Activated naive CD8-positive, alpha-beta T cell (primary cell): ENCODE measurements at regions not wholly inside any gene's neighbourhood (a gene's known extent, or its start where the extent isn't known, plus 50 kb on each side); places are given as distances from the start of the nearest gene placed in this dataset.

Source experiments
- H3K27ac Mint-ChIP-seq: one replicate; pipeline ENCODE4 v1.8.0; 2021; ENCODE audit warnings: mixed read lengths
- H3K27me3 Mint-ChIP-seq: one replicate; pipeline ENCODE4 v1.8.0; 2021; ENCODE audit warnings: mixed read lengths
- H3K36me3 Mint-ChIP-seq: one replicate; pipeline ENCODE4 v1.8.0; 2021; ENCODE audit warnings: mixed read lengths
- H3K4me1 Mint-ChIP-seq: one replicate; pipeline ENCODE4 v1.8.0; 2021; ENCODE audit warnings: low read depth, mixed read lengths
- H3K4me3 Mint-ChIP-seq: one replicate; pipeline ENCODE4 v1.8.0; 2021; ENCODE audit warnings: mild to moderate bottlenecking, mixed read lengths
- H3K9me3 Mint-ChIP-seq: one replicate; pipeline ENCODE4 v1.8.0; 2021; ENCODE audit warnings: low read depth, mixed read lengths

DNA sequence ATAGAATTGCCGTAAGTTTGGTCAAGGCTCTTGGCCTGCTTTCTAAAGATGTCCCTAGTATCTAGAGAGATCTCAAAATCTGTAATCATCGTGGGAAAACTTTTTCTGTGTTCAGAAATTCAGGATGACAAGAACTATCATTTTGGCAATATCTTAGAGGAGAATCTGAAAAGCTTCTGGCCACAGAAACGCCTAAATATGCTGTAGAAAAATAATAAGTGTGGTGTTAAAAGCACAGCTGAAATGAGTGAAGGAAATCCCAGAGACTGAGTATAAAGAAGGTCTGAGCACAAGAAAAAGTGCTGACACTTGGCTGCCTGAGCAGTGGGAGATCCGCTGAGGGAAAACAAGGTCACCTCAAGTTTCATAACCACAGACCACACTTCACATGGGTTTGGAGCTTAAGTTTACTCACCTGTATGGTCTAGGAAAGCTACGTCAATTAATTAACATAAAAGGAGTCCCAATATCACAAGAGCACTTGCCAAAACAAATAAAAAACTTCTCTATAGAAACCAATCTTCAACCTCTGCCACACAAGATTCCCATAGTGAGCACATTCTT lies 235.2 kb upstream of the IRF2BP2 start:
- peaks cover 78% of the 10 kb centered on the region for H3K4me1 Mint-ChIP-seq

GRCh38 chr1:234844479-234845031 lies 234.6 kb upstream of the IRF2BP2 start:
- H3K36me3 Mint-ChIP-seq, result no peaks in the 10 kb centered on the region
- peaks cover 72% of the 10 kb centered on the region for H3K4me1 Mint-ChIP-seq
- H3K27me3 Mint-ChIP-seq, result no peaks in the 10 kb centered on the region

More for the DNA sequence above, 235.2 kb upstream of the IRF2BP2 start:
- no peaks in the 10 kb centered on the region for H3K27me3 Mint-ChIP-seq
- no peaks in the 10 kb centered on the region for H3K9me3 Mint-ChIP-seq
- H3K36me3 Mint-ChIP-seq, result no peaks in the 10 kb centered on the region
- H3K27ac Mint-ChIP-seq, result peak overlapping the region; percentile 91
- peak overlapping the region; percentile 43 for H3K4me3 Mint-ChIP-seq

DNA sequence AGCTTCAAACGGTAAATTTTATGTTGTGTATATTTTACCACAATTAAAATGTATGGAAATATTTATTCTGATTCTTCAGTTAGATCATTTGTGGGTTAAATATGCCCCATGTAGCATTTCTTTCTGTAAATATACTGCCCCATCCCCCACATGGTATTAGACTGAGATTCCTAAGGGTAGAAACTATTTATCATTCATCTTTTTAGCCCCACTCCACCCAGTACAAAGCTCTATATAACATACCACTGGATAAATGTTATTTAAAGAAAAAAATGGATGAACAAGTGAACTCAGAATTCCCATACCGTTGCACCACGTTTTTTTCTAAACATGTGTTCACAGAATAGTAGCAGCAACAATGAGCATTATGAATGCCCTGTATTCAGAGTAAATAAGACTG lies 234.0 kb upstream of the IRF2BP2 start:
- Mint-ChIP-seq H3K36me3 (no peaks in the 10 kb centered on the region), H3K27ac (peak overlapping the region; percentile 91), H3K27me3 (no peaks in the 10 kb centered on the region), H3K9me3 (no peaks in the 10 kb centered on the region), H3K4me3 (peak overlapping the region; percentile 43), H3K4me1 (peaks cover 68% of the 10 kb centered on the region)

More at GRCh38 chr1:234844479-234845031, 234.6 kb upstream of the IRF2BP2 start:
- Mint-ChIP-seq H3K9me3 (no peaks in the 10 kb centered on the region), H3K27ac (peak overlapping the region; percentile 91), H3K4me3 (peak overlapping the region; percentile 43)

DNA sequence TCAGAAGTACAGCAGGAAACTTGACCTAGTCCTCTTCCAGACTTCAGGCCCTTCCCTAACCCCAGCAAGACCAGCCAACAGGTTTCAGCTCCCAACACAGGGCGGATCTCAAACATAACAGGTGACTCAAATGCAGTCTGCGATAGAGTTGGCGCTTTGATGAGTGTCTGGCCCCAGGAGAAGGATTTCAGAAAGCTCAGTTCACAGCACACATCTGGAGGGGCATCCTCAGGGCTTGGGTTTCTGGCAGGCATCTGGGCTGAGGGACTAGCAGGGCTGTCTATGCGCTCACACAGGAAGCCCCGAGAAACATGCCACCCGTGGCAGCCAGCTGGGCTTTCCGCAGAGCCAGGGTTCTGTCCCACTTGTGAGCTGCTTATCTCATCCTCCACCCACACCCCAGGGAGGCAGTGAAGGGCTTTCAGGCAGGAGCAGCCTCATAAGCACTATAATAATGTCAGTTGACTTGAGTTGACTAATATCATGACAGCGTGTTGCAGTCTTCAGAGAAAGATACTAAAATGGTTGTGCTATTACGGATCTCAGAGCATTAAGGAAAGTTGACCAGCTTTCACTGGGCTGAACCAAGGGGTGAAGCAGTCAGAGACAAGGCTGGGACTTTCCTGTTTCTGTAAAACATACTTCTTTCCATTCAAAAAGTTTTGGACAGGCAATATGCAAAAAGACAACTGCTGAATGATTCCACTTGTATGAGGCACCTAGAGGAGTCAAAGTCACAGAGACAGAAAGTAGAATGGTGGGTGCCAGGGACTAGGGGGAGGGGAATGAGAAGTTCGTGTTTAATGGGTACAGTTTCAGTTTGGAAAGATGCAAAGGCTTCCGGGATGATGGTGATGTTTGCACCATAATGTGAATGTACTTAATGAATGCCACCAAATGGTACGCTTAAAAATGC lies 233.0 kb upstream of the IRF2BP2 start:
- peaks cover 70% of the 10 kb centered on the region for H3K4me1 Mint-ChIP-seq
- no peaks in the 10 kb centered on the region for H3K9me3 Mint-ChIP-seq
- H3K27me3 Mint-ChIP-seq, result no peaks in the 10 kb centered on the region
- H3K4me3 Mint-ChIP-seq, result peak overlapping the region; percentile 64
- H3K27ac Mint-ChIP-seq, result peak overlapping the region; percentile 91
- no peaks in the 10 kb centered on the region for H3K36me3 Mint-ChIP-seq

- Mint-ChIP-seq H3K4me3 (no peak overlapping the region), H3K9me3 (no peaks in the 10 kb centered on the region), H3K36me3 (no peaks in the 10 kb centered on the region), H3K27ac (peak overlapping the region; percentile 24), H3K27me3 (no peaks in the 10 kb centered on the region), H3K4me1 (peaks cover 72% of the 10 kb centered on the region)
Observed at GRCh38 chr1:234841710-234842231, 231.8 kb upstream of the IRF2BP2 start.

- no peak overlapping the region for H3K4me3 Mint-ChIP-seq
- peaks cover 67% of the 10 kb centered on the region for H3K4me1 Mint-ChIP-seq
- peak overlapping the region; percentile 24 for H3K27ac Mint-ChIP-seq
- H3K27me3 Mint-ChIP-seq, result no peaks in the 10 kb centered on the region
- no peaks in the 10 kb centered on the region for H3K9me3 Mint-ChIP-seq
- no peaks in the 10 kb centered on the region for H3K36me3 Mint-ChIP-seq
Observed at GRCh38 chr1:234841281-234841680, 231.3 kb upstream of the IRF2BP2 start.

- no peaks in the 10 kb centered on the region for H3K27me3 Mint-ChIP-seq
- H3K36me3 Mint-ChIP-seq, result no peaks in the 10 kb centered on the region
- peak overlapping the region; percentile 24 for H3K27ac Mint-ChIP-seq
- no peaks in the 10 kb centered on the region for H3K9me3 Mint-ChIP-seq
- peaks cover 63% of the 10 kb centered on the region for H3K4me1 Mint-ChIP-seq
- H3K4me3 Mint-ChIP-seq, result no peak overlapping the region
Observed at GRCh38 chr1:234840843-234841242, 230.9 kb upstream of the IRF2BP2 start.

DNA sequence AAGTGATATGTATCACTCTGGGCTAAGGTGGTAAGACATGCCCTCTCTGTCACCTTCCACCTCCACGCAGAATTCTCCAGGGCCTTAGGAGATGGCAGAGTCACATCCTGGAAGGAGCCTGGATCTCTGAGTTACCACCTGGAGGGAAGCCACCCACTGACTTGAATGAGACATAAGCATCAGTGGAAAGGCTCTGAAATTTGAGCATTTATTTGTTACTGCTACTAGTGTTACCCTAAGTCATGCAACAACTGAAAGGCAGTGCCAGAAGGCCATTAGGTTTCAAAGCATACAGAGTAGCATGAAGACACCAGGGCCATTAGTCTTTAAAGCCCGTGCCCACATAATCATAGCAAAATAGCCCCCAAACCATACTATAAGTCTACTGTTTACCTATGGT lies 230.3 kb upstream of the IRF2BP2 start:
- no peaks in the 10 kb centered on the region for H3K9me3 Mint-ChIP-seq
- H3K27me3 Mint-ChIP-seq, result no peaks in the 10 kb centered on the region
- H3K4me3 Mint-ChIP-seq, result no peak overlapping the region
- no peak overlapping the region for H3K27ac Mint-ChIP-seq
- no peaks in the 10 kb centered on the region for H3K36me3 Mint-ChIP-seq
- peaks cover 57% of the 10 kb centered on the region for H3K4me1 Mint-ChIP-seq

DNA sequence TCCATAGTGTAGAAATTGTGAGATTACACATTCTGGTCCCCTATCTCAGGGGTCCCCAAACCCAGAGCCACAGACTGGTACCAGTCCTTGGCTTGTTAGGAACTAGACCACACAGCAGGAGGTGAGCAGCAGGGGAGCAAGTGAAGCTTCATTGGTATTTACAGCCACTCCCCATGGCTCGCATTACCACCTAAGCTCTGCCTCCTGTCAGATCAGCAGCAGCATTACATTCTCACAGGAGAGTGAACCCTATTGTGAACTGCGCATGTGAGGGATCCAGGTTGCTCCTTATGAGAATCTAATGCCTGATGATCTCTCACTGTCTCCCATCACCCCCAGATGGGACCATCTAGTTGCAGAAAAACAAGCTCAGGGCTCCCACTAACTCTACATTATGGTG lies 229.7 kb upstream of the IRF2BP2 start:
- Mint-ChIP-seq H3K27ac (no peak overlapping the region), H3K4me3 (no peak overlapping the region), H3K27me3 (no peaks in the 10 kb centered on the region), H3K9me3 (no peaks in the 10 kb centered on the region), H3K4me1 (peaks cover 51% of the 10 kb centered on the region), H3K36me3 (no peaks in the 10 kb centered on the region)

GRCh38 chr1:234838820-234839219 lies 228.8 kb upstream of the IRF2BP2 start:
- Mint-ChIP-seq H3K4me1 (peaks cover 43% of the 10 kb centered on the region), H3K27ac (no peak overlapping the region), H3K4me3 (no peak overlapping the region), H3K27me3 (no peaks in the 10 kb centered on the region), H3K9me3 (no peaks in the 10 kb centered on the region), H3K36me3 (no peaks in the 10 kb centered on the region)

GRCh38 chr1:234838182-234838581 lies 228.2 kb upstream of the IRF2BP2 start:
- Mint-ChIP-seq H3K9me3 (no peaks in the 10 kb centered on the region), H3K4me1 (peaks cover 36% of the 10 kb centered on the region), H3K27ac (no peak overlapping the region), H3K27me3 (no peaks in the 10 kb centered on the region), H3K4me3 (no peak overlapping the region), H3K36me3 (no peaks in the 10 kb centered on the region)

DNA sequence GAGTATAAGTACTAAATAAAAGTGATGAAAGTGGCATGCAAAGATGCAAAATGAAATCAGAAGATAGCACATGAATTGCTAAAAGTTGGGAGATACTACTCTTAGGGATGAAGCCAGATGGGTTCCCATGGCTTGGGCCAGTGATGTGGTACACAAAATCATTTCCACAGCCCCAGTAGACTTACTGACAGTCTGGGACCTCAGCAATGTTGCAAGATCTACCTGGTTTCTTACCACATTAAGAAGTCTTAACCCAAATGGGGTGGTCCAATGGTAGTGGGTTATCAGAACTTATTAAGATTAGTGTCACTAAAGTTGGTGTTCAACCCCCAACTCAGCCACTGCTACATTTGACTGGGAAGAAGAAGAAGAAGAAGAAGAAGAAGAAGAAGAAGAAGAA lies 227.7 kb upstream of the IRF2BP2 start:
- Mint-ChIP-seq H3K27me3 (no peaks in the 10 kb centered on the region), H3K4me1 (peaks cover 32% of the 10 kb centered on the region), H3K4me3 (no peak overlapping the region), H3K9me3 (no peaks in the 10 kb centered on the region), H3K27ac (no peak overlapping the region), H3K36me3 (no peaks in the 10 kb centered on the region)

GRCh38 chr1:234836776-234837357 lies 226.9 kb upstream of the IRF2BP2 start:
- Mint-ChIP-seq H3K27ac (no peak overlapping the region), H3K4me3 (no peak overlapping the region), H3K4me1 (peaks cover 24% of the 10 kb centered on the region)

DNA sequence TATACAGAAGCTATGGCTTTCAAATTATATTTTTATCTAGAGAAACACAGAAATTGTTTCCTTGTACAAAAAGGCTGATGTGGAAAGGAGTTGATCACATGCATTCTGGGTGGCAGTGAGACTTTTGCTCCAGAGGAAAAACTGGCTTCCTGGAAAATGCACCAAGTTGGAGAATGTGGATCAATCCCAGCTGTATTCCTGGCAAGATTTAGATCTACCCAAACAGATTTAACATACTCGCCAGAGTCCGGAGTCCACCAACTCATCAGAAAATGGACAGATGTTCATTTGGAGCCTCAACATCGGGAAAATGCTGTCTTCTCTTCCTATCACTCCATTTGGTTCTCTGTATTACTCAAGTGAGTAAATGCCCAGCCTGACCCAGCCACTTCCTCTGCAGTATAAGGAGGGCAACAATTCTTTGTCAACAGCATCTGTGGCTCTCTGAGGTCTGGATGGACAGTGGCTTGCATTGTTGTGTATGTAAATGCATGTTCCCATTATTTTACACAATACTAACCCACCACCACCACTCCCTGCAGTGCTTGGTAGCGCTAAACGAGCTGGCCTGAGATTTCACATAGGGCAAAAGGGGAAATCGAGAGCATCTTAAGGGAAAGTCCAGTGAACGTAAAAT lies 226.2 kb upstream of the IRF2BP2 start:
- Mint-ChIP-seq H3K4me1 (peaks cover 17% of the 10 kb centered on the region), H3K9me3 (no peaks in the 10 kb centered on the region)

More at GRCh38 chr1:234836776-234837357, 226.9 kb upstream of the IRF2BP2 start:
- H3K9me3 Mint-ChIP-seq, result no peaks in the 10 kb centered on the region
- H3K36me3 Mint-ChIP-seq, result no peaks in the 10 kb centered on the region
- no peaks in the 10 kb centered on the region for H3K27me3 Mint-ChIP-seq

More for the DNA sequence above, 226.2 kb upstream of the IRF2BP2 start:
- H3K27me3 Mint-ChIP-seq, result no peaks in the 10 kb centered on the region
- no peaks in the 10 kb centered on the region for H3K36me3 Mint-ChIP-seq
- H3K4me3 Mint-ChIP-seq, result no peak overlapping the region
- H3K27ac Mint-ChIP-seq, result no peak overlapping the region
